LNCaP clone FGC (cell line): ENCODE measurements at regions not wholly inside any gene's neighbourhood (a gene's known extent, or its start where the extent isn't known, plus 50 kb on each side); places are given as distances from the start of the nearest gene placed in this dataset.
"Not testable (repeated sequence)": the region's sequence is repeated elsewhere in the genome, so short reads cannot be mapped to it uniquely, and the experiment has no call there.

ENCODE experiments used
- DNase-seq: peaks from one replicate; pipeline ENCODE4 v3.0.0-alpha.2; 2011; ENCODE audit warnings: low read depth
- H3K4me3 ChIP-seq: 2 replicates; pipeline ENCODE4 v1.5.1; 2011; ENCODE audit warnings: mild to moderate bottlenecking, low read depth, low read length, control low read depth
- TF ChIP-seq, protein P1 (sequence below): IDR thresholded peaks from 2 replicates; pipeline ENCODE4 v1.5.1; 2012; ENCODE audit warnings: mild to moderate bottlenecking; ENCODE audit not compliant: control insufficient read depth, insufficient read depth; ENCODE audit errors: extremely low read depth

DNA sequence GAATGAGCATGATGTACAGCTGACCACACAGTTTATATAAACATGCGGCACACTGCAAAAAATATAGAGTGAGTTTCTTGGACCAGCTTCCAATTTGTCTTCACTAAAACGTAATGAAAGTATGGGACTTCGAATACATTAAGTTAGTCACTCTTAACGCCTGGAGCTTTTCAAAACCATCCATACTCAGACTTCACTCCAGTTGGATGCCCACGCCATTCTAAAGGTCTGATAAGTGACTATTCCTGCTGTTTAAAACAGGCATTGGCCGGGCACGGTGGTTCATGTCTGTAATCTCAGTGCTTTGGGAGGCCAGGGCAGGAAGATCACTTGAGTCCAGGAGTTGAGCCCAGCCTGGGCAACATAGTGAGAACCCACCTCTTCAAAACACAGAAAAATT, 84.6 kb downstream of the MYL12B start:
- no peak for DNase-seq
- TF ChIP-seq, protein P1, sequence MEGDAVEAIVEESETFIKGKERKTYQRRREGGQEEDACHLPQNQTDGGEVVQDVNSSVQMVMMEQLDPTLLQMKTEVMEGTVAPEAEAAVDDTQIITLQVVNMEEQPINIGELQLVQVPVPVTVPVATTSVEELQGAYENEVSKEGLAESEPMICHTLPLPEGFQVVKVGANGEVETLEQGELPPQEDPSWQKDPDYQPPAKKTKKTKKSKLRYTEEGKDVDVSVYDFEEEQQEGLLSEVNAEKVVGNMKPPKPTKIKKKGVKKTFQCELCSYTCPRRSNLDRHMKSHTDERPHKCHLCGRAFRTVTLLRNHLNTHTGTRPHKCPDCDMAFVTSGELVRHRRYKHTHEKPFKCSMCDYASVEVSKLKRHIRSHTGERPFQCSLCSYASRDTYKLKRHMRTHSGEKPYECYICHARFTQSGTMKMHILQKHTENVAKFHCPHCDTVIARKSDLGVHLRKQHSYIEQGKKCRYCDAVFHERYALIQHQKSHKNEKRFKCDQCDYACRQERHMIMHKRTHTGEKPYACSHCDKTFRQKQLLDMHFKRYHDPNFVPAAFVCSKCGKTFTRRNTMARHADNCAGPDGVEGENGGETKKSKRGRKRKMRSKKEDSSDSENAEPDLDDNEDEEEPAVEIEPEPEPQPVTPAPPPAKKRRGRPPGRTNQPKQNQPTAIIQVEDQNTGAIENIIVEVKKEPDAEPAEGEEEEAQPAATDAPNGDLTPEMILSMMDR, result no peak
- no peak overlapping the region for H3K4me3 ChIP-seq

DNA sequence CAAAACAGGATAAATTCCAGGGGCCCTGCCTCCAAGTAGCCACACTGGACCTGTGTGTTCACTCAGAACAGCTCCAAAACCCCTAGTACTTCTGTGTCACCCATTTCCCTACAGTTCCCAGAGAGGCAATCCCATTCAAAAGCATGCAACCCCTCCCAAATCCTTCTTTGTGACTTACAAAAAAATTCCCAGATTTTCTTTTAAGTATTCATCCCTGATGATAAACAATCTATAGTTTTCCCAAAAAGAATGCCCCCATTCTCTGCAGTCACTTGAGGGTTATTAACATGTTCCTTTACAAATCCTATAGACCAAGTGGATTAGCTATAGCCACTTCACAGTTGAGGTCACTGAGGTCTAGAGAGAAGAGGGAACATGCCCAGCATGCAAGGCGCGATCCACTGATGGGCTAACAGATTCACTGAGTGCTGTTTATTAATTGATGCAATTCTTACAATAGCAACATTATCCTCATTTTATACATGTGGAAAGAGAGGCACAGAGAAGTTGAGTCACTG, 85.4 kb downstream of the MYL12B start:
- TF ChIP-seq, protein P1, result no peak
- no peak for DNase-seq
- H3K4me3 ChIP-seq, result no peak overlapping the region

DNA sequence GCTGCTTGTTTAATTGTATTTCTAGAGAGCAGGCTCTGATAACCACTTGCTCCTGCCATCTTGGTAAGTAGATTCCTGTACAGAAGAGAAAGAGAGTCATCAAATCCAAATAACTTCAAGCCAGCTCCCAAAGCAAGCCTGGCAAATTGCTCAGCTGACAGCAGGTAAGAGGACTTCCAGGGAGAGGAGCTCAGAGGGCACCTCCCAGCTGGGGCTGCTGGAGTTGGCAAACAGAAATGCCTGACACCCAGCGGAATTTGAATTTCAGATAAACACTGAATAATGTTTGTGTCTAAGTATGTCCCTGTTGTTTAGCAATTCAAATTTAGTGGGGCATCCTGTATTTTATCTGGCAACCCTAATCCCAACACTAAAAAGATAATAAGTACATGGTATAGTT, 86.2 kb downstream of the MYL12B start:
- DNase-seq, result no peak
- TF ChIP-seq, protein P1, result no peak
- H3K4me3 ChIP-seq, result no peak overlapping the region

DNA sequence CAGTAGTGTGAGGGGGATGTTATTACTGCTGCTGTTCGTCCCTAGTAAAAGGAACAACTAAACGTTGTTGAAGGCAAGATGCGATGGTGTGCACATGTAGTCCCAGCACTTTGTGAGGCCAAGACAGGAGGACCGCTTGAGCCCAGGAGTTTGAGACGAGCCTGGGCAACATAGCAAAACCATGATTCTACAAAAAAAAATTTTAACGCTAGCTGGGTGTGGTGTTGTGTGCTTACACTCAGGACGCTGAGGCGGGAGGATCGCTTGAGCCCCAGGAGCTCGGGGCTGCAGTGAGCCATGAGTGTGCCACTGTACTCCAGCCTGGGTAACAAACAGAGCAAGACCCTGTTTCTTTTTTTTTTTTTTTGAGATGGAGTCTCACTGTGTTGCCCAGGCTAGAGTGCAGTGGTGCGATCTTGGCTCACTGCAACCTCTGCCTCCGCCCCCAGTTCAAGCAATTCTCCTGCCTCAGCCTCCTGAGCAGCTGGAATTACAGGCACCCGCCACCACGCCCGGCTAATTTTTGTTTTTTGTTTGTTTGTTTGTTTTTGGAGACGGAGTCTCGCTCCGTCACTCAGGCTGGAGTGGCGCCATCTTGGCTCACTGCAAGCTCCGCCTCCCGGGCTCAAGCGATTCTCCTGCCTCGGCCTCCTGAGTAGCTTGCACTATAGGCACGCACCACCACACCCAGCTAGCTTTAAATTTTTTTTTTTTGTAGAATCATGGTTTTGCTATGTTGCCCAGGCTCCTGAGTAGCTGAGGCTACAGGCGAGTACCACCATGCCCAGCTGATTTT, 87.3 kb downstream of the MYL12B start:
- H3K4me3 ChIP-seq, DNase-seq: not testable (repeated sequence)

DNA sequence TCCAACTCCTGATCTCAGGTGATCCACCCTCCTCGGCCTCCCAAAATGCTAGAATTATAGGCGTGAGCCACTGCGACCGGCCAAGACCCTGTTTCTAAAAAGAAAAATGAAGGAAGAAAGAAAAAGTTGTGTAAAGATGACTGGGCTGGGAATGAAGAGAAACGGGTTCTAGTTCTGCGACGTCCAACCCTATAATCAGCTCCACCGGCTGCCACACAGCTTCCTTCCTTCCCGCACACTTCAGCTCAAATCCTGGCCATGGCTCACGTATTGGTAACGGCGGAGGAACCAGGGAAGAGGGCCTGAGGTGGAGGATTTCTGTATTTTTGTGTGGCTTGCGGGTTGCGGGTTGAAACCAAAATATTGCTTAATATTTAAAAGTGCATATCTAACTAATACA, 88.1 kb downstream of the MYL12B start:
- no peak for DNase-seq

DNA sequence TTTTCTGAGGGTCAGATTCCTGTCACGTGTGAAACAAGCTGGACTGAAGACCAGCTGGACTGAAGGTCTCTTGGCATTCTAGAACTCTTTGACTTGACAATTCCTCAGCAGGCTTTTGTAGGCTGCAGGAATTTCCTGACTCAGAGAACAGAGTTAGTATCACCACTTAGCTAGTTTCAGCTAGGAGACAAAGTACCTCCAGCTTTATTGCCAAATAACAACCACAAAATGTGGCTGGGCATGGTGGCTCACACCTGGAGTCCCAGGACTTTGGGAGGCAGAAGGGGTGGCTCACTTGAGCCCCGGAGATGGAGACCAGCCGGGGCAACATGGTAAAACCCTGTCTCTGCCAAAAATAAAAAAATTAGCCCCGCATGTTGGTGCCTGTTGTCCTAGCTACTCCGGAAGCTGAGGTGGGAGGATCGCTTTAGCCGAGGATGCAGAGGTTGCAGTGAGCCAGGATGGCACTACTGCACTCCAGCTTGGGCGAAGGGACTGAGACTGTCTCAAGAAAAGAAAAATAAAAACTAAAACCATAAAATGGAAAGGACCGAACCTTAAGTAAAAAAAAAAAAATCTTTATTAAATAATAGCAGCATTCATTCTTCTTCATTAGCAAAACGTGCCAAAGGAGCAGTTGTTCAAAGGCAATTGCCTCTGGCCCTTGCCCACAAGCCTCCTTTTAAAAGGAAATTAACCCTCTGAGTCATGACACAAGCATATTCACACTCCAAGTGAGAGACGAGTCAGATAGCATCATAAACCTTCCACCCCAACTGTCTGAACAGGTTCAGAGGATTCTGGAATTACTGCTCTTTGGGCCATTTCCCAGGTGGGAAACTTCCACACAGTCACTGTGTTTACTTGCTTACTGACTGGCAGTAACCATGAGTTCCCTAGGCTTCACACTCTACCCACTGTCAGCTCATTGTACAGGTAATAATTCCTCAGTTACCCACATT, 88.9 kb downstream of the MYL12B start:
- DNase-seq, result peak; percentile 25
- TF ChIP-seq, protein P1, result no peak
- no peak overlapping the region for H3K4me3 ChIP-seq

More for the DNA sequence above, 88.1 kb downstream of the MYL12B start:
- TF ChIP-seq, protein P1, result no peak
- H3K4me3 ChIP-seq, result no peak overlapping the region

DNA sequence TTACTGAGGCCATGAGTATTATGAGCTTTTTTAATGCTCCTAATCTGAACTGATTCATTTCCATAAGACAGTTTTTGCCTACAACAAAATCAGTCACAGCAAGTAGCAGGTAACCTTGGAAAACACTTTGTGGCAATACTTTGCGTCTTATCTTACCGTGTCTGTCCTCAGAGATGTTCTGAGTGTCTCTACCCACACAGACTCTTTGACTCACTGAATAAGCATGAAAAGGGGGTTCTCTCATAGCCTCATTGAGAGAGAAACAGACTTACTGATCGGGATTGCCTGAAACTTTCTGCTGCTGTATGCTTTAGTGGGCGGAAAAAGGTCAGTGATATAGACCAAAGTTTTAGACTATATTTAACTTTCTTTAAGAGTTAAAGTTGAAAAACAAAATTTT, 92.6 kb downstream of the MYL12B start:
- TF ChIP-seq, protein P1, result no peak
- no peak overlapping the region for H3K4me3 ChIP-seq
- DNase-seq, result no peak
